AG20443 (cell line): ENCODE measurements at regions not wholly inside any gene's neighbourhood (a gene's known extent, or its start where the extent isn't known, plus 50 kb on each side); places are given as distances from the start of the nearest gene placed in this dataset.
A peak's percentile ranks its signal among the peaks of the same experiment; 100 is the strongest.

Experiments
- DNase-seq: peaks from one replicate; pipeline ENCODE4 v3.0.0; 2012; ENCODE audit warnings: low spot score, mixed read lengths

- DNase-seq: no peak
Measured at GRCh38 chr14:45362505-45362904, 109.5 kb upstream of the MIS18BP1 start.

GRCh38 chr14:45361727-45362126 is 108.7 kb upstream of the MIS18BP1 start:
- DNase-seq: no peak

DNA sequence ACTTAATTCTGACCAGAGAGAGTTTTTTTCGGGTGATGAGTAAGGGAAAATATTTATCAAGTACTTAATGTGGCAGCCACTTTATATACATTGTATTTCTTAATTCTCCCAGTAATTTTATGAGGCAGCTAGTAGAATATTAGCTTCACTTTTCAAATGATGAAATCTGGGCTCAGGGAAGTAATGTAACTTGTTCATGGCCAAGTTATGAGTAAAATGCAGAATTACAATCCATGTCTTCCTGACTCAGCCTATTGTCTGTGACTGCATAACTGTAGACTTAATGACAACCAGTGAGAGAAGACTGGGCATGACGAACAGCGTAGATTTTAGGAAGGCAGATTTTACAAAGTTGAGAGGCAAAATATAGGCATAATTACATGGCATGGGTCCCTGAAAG is 106.7 kb upstream of the MIS18BP1 start:
- DNase-seq: peak; percentile 11

DNA sequence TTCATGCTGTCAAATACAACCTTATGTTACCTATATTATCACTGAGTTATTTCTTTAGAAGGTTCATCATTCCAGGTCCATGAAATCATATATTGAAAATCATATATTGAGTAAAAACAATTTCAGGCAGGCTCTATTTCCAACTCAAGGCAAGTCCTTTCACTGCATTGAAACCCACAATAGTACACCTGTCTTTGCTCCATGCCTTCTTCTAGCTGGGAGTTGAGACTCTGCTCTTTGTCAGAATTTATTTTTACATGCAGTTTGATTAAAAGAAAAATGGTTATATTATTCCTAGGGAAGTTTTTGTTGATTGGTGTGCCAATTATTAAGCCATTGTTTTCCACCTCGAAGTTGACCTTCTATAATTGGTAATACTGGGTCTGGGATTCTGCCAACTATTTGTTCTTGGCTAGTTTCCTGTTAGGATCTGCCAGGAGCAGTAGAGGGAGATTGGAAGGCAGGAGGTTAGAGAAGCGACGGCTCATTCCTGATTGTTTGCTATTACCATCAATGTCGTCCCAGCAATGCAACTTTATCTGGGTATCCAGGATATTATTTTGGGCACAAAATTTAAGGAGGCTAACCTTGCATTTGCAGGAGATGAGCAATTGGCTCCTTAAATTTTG is 79.5 kb upstream of the MIS18BP1 start:
- DNase-seq: no peak

DNA sequence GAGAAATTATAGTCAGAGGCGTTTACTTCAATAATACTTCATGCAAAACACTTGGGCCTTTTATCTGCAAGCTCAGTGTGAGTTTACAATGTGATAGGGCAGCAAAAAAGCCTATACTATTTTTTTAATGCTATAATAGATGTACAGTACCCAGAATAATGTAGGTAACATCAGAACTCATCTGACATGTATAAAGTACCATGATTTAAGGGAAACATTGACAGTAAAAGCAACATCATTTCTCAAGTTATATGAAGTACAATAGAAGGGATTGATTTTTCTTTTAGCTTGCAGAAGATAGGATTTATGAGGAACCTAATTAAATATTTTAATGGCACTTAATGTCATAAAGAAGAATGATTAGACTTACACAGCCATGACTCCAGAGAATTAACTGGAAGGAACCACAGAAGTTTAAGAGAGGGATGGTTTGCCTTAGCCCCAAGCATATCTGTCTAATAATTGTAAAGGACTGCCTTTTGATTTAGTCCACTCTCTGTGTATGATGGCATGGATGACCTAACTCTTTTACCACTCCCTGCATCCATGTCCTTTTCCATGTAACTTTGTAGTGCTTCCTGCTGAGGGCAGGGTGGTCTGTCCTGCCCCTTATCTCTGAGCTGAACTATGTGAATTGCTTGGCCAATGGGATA is 55.9 kb upstream of the MIS18BP1 start:
- DNase-seq: no peak
